ENCODE measurements at regions not wholly inside any gene's neighbourhood (a gene's known extent, or its start where the extent isn't known, plus 50 kb on each side); places are given as distances from the start of the nearest gene placed in this dataset.

- DNase-seq (ENCODE audit: low read depth), result no peak
Measured at GRCh38 chr20:57805747-57806146, 95.9 kb upstream of the PMEPA1 start.

DNA sequence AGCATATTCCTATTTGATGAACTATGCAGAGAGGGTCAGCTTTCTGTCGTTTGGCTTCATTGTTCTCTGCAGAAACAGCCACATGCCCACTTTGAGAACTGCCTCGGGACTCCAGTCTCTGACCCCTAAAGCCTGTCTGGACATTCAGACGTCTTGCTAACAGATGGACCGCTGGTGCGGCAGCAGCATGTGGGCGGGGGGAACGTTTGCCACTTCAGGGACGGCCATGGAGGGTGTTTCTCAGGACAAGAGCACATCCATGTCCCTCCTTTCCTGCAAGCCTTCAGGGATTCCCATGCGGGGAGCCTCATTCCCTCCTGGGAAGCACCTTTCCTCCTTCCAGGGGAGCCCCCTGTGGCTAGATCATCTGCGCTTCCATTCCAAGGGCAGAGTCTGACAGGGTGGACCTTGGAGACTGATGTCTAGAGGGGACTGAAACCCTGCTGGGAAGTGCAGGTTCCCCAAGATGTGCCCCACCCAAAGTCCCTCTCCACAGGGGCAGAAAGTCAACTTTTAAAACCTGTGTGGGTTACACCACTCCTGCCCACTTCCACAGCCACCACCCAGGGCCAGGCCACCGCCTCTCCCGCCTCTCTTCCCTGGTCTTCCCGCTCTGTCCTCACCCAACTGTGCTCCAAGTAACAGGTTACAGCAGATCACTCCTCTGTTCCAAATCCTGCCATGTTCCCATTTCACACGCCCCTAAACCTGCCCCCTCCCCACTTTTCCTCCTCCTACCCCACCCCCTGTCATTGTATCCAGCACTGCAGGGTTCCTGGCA, 94.8 kb upstream of the PMEPA1 start:
- no peak for DNase-seq (ENCODE audit: low read depth)

GRCh38 chr20:57803508-57804005, 93.7 kb upstream of the PMEPA1 start:
- no peak for DNase-seq (ENCODE audit: low read depth)

DNA sequence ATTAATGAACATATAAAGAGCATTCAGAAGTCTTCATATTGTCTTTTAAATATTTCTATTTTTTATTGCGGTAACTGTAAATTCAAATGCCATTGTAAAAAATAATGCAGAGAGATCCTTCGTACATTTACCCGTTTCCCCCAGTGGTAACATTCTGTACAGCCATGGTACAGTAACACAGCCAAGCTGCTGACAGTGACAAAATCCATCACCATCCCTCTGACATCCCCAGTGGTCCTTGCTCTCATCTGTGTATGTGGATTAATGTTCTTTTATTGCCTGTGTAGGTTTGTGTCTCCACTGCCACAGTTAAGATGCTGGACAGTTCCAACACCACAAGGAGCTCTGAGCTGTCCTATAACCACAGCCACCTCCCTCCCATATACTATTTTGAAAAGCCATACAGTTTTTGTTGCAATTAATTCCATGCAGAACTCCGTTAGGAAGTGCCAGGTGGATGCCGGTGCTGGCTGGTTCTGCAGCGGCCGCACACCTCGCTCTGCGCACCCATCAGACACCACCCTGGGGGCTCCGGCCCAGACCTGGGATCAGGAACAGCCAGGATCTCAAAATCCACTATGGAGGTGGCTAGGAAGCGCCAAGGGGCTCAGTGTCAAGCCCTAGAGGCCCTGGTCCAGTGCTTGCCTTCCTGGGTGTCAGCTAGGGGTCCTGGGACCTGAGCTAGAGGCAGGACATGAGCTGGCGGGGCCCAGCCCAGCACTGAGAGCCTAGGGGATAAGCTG, 93.1 kb upstream of the PMEPA1 start:
- no peak for DNase-seq (ENCODE audit: low read depth)

GRCh38 chr20:57801581-57801980, 91.8 kb upstream of the PMEPA1 start:
- DNase-seq (ENCODE audit: low read depth), result no peak

- DNase-seq (ENCODE audit: low read depth), result no peak
Measured at GRCh38 chr20:57800791-57801430, 91.1 kb upstream of the PMEPA1 start.

GRCh38 chr20:57797401-57797800, 87.6 kb upstream of the PMEPA1 start:
- DNase-seq (ENCODE audit: low read depth), result no peak

DNA sequence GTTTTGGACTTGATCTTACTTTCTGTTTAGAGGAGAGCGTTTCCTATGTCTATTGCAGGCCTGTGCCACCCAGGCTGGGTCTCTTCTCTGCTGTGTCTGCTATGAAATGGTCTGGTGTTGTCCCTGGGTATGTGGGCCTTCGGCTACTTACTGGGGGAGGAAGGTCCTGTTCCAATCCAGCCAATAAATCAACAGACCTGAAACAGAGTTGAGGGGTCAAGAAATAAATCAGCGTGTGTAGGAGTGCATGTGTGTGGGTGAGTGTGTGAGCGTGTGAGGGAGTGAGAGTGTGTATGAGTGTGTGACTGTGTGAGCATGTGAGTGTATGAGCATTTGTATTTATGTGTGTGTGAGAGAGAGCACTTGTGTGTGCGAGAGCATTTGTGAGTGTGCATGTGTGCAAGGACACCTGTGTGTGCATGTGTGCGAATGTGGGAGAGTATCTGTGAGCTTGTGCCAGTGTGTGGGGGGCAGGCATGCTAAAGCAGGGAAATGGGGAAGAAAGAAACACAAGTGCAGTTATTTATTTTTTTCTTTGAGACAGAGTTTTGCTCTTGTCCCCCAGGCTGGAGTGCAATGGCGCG, 86.3 kb upstream of the PMEPA1 start:
- DNase-seq (ENCODE audit: low read depth), result no peak

GRCh38 chr20:57795342-57795697, 85.5 kb upstream of the PMEPA1 start:
- no peak for DNase-seq (ENCODE audit: low read depth)

GRCh38 chr20:57794600-57795341, 85.0 kb upstream of the PMEPA1 start:
- DNase-seq (ENCODE audit: low read depth), result no peak

DNA sequence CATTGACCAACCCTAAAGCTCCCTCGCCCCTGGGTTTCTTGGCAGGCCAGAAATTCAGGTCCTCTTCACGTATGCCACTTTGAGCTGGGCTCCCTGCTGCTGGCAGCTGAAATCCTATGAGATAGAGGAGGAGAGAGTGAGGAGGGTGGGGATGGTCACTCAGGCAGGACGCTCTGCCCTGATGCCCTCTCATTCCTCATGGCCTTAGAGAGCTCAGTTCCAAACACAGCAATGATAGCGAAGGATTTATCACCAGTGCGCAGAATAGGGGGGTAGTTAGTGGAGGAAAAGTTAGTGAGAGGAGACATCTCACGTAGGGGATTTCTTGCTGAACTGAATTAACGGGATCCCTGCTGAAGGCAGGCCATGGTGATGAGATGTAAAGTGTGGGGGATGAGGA, 84.2 kb upstream of the PMEPA1 start:
- DNase-seq (ENCODE audit: low read depth), result no peak

DNA sequence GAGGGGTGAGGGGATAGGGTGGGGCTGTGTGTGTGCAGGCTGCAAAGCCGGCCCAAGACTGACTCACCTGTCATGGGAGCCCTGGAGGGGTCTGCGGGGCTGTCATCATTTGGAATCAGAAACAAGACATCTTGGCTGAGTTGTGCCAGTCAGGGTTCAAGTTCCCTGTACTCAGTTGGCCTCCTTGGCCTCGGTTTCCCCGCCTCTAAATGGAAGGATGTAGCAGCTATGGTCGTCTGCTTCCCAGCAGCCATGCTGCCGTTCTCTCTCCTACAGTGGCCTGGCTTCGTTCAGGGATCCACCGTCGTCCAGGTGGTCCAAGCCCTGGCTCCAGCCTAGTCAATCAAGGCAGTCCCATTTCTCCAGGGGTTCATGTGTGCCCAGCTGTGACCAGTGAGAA, 83.6 kb upstream of the PMEPA1 start:
- no peak for DNase-seq (ENCODE audit: low read depth)

DNA sequence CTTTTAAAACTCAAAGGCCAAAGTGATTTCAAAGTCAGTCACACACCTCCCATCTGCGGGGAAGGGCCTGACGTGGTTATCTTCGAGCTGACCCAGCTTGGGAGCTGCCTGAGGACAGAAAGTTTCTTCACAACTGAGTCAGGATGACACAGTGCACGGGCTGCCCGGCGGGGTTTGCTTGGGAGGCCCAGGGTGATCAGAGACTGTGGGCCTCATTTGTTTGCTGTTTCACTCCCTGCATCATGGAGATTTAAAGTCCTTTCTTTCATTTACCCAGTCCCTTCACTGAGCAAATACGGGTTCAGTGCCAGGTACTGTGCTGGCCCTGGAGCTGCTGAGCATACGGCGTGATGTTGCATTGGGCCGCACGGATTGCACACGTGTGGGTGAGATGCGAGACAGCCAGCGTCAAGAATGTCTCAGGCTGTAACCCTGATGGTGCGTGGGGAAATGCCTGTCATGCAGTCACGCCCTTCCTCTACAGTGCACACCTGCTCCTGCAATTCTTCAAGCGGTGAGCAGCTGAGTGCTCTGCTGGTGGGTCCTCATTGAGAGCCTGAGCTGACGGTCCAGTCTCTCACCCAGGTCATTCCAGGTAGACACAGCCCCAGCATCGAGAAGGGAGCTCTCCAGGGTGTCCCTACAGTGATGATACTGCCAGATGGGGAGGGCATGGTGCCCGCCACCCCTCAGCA, 82.7 kb upstream of the PMEPA1 start:
- DNase-seq (ENCODE audit: low read depth), result no peak

GRCh38 chr20:57791966-57792365, 82.2 kb upstream of the PMEPA1 start:
- no peak for DNase-seq (ENCODE audit: low read depth)

- DNase-seq (ENCODE audit: low read depth), result no peak
Measured at GRCh38 chr20:57791178-57791962, 81.6 kb upstream of the PMEPA1 start.

GRCh38 chr20:57790176-57790575, 80.4 kb upstream of the PMEPA1 start:
- no peak for DNase-seq (ENCODE audit: low read depth)

DNA sequence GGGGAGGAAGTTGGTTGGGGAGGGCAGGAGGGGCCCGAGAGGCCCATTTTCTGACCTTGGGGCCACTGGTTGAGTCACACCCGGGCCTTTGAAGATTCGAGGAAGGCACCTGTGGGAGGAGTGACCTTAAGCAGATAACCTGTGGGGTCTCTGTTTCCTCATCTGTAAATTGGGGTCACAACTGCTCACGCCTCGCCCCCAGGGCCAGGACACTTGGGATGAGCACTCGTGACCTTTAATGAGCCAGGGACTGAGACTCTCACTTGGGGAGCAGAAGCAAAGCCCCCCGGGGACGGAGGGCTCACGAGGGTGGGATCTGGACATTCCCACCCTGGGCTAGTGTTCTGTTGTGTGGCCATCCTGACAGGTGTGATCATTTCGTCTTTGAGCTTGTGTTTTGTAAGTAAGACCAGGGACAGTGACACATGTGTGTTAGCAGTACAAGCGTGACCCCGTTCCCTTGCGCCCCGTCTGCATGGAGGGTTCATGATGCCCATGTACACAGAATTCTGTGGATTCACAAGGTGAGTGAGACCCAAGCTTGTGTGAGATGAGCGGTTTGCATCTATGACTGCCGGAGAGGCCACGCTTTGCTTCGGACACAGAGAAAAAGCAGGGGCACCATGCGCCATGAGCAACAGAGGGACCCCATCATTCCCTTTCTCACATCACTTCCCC, 79.3 kb upstream of the PMEPA1 start:
- no peak for DNase-seq (ENCODE audit: low read depth)

- DNase-seq (ENCODE audit: low read depth), result no peak
Measured at GRCh38 chr20:57787990-57788781, 78.4 kb upstream of the PMEPA1 start.

All from stimulated activated CD8-positive, alpha-beta memory T cell treated with anti-CD3 and anti-CD28 coated beads, Interleukin-4, amount 100 ng/mL, for 24 hours (primary cell).